ENCODE measurements at regions not wholly inside any gene's neighbourhood (a gene's known extent, or its start where the extent isn't known, plus 50 kb on each side); places are given as distances from the start of the nearest gene placed in this dataset.

DNA sequence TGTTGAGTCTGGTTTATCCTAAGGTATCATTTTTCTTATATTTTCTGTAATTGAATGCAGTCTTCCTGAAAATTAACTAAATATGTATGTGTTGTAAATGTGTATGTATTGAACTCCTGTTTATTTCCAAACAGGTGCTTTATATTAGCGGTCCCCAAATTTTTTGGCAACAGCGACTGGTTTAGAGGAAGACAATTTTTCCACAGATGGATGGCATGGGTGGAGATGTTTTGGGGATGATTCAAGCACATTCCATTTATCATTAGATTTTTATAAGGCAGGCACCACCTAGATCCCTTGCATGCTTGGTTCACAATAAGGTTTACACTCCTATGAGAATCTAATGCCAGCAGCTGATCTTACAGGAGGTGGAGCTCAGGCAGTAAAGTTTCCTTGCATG lies 210.5 kb upstream of the ANO3 start:
- DNase-seq = no peak

DNA sequence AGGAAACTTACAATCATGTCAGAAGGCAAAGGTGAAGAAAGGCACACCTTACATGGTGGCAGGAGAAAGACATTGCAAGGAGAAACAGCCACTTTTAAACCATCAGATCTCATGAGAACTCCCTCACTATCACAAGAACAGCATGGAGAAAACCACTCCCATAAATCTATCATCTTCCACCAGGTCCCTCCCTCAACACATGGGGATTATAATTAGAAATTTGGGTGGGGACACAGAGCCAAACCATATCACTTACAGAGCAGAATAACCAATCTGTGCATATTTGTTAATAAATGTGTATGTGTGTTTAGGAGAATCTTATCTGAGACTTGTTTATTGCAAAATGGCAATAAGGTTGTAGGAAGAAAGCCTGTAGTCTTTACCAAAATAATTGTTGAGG lies 205.2 kb upstream of the ANO3 start:
- DNase-seq = no peak

DNA sequence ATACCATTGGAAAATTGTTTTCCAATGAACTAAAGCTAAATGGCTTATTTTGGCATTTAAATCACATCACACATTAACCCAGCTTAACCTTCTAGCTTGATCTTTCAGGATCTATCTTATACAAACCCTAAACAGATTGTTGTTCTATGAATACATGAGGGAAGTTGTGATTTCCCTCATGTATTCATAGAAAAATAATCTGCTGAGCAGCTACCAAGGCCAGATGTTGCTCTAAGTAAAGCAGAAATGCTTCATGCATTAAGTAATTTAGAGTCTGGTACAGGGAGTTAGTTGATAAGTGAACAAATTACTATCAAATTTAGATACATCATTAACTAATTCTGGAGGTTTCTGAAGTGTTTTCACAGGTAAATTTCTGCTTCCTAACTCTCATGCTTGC lies 204.6 kb upstream of the ANO3 start:
- DNase-seq = no peak

DNA sequence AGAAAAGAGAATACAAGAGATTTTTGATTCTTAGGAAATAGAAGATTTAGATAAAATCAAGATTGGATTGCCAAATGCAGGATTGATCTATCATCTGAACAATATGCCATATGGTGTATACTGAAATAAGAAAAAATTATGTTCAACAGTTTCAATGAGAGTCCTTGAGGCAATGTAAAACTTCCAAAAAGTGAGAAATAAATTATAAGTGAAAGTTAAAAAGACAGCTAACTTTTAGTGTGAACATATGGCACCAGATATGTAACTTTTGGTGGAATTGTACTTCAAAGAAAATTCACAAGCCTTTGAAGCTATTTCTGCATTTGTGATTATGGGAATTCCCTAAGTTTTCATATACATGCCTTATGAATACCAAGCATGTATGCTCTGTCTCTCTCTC lies 200.5 kb upstream of the ANO3 start:
- DNase-seq = no peak

DNA sequence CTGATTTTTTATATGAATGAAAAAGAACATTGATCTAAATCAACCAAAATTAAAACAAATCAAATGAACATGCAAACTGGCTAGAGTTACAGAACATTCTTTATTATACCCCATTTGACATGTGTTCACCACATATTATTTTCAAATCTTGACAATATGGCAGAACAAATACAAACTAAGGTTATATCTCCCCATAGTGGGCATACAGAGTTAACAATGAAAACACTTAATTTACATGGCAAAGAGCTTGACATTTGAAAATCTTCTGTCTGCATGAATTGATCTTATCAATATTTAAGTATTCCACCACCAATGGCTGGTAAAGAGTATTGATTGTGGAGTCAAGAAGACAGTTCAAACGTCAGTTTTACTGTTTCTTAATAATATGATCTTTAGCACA lies 197.9 kb upstream of the ANO3 start:
- no peak for DNase-seq

DNA sequence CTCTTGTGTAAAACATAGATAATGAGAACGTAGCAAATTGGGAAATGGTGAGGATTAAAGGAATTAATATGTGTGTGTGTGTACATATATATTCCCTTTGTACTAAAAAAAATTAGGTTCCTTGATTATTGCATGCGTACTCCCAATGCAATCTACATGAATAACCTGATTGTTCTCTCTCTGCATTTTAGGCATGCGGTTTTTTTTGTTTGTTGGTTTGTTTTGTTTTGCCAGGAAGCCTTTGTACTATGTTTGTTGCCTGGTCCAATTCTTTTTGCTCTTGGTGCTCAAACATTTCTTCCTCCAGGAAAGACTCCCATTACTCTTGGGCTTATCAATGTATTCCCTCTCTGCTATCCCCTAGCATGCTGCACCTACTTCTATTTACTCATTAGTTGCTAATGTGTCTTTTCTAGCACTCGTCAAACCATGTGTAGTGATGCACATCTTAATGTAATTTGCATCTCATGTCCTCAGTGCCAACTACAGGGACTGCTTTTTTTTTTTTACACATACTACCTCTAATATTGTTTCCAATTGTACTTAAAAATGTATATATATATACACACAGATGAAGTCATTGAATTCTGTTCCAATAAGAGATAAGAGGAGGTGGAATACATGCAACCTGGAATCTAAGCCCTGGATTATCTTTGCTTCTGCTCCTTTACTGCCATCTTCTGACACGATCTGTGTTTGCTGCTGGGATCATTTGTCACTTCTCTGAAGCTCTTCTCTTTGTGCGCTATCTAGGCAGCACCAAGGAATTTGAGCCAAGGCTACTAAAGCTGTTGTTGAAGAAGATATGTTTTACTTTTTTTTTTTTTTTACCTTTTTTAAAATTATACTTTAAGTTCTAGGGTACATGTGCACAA lies 197.2 kb upstream of the ANO3 start:
- DNase-seq = peak; percentile 35

DNA sequence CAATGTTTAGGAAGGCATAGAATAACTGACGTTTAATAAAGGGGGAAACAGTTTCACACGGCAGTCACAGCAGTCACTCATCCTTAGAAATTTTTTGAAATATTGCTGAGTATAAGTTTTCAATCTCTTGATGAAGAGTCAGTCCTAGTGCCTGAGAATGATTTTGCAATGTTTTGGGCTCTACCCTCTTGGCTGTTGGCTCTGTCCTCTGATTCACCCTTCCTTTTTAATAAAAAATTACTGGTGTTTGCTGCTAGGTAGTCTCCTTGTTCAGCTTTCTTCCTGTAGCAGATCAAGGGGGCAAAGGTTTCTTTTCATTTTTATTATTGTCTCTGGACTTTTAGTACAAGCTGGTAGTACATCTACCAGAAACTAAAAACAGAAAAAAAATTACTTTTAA lies 194.3 kb upstream of the ANO3 start:
- DNase-seq = no peak

DNA sequence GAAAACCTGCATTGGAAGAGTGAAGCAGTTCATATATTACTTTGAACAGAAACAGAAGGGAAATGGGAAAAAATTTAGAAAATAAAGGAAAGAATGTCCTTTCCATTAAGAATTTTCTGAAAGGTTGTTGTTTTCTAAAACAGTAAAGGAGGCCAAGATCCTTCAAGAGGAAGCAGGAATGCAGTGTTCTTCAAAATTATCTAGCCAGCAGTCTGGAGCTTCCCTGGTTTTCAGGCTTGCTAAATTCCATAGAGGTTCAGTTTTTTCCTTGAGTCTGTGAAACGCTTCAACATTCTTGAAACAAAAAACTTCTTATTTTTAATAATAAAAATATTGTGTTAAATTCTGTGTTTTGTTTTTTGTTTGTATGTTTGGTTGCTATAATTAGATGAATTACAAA lies 189.0 kb upstream of the ANO3 start:
- DNase-seq = no peak

DNA sequence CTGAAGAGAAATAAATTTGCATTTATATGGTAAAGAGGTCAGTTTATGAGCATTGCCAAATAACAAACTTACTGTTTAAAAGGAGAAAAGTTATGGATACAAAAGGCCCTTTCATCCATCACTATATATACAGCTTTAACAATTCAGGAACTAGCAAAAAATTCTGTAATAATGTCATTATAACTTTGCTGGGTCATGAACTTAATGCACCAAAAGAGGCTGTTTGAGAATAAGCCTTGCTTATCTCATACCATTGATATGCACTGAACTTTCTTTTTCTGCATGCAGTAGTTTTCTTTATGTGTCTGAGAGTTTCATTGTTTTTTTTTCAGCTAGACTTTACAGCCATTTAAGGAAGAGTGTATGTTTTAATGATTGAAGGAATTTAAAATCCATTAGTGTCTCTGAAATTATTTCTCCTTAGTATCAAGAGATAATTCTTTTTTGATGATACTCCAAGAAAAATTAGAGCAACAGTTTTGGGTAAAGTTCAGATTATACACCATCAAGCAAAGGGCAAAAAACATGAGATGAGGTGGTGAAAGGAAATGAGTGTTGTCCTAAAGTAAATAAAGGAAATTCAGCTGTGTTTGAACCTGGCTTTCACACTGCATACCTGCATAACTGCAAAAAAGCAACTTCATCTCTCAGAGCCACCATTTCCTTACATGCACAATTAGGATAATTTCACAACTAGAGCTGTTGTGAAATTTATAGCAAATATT lies 188.2 kb upstream of the ANO3 start:
- DNase-seq = peak; percentile 28

DNA sequence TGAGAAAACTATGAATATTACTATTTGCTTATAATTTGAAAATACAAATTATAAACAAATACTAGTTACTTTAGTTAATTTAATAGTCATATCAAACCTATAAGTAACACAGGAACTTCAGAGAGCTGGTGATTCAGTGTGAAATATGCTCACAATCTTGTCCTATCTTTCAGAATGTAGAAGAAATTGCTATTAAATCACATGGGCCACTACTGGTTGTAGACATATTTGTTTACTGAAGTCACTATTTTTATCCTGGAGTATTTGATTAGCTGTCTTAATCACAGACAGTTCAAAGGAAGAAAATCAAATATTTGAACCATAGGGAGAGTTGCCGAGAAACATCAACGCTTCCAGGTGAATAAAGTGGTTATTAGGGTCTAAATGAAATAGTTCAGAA lies 187.6 kb upstream of the ANO3 start:
- peak; percentile 14 for DNase-seq

DNA sequence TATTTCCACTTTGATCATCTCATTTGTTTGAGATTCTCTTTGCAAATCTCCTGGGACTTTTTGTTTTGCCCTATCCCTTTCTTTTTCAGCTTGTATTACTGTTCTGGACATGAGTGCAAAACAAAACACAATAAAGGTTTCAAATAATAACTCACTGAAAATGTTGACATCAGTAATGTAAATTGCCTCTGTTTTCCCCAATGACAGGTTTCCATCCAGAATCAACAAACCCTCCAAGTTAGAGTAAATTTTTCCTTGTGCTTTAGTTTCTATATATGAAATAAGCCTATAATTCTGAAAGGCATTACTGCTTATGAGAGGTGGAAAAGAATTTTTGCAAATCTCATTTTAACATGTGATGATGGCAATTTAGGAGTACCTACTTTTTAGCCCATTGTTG lies 187.0 kb upstream of the ANO3 start:
- DNase-seq = no peak

DNA sequence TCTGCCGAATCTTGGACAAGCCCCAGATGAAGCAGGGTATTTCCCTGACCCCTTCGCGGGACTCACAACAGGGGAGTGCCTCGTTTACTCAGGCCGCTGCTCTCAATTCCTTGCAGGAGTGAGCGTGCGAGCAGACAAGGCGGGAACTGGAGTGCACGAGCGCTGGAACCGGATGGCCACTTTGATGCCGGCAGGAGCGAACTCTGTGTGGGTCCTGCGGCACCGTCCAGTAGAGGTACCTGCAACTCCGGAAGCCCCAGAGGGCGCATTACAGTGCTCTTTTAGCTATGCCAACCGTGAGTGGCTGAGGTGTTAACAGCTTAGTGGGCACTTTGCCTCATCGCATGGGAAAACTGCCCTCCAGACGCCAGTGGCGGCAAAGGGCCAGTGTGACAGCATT lies 182.3 kb upstream of the ANO3 start:
- DNase-seq = no peak

DNA sequence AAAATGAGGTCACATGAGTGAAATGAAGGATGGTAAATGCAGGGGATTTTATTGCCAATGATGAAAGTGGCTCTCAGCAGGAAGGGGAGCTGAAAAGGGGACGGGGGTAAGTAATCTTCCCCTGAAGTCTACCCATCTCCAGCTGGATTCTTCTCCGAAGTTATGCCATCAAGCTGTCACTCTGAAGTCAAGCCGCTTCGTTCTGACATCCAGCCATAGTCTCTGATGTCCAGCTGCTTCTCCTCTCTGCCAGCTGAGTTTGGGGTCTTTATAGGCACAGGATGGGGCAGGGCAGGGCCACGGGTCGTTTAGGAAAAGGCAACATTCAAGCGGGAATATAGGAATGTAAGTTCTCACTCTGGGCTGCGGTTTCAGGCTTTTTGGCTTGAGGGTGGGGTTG lies 181.9 kb upstream of the ANO3 start:
- DNase-seq = no peak

DNA sequence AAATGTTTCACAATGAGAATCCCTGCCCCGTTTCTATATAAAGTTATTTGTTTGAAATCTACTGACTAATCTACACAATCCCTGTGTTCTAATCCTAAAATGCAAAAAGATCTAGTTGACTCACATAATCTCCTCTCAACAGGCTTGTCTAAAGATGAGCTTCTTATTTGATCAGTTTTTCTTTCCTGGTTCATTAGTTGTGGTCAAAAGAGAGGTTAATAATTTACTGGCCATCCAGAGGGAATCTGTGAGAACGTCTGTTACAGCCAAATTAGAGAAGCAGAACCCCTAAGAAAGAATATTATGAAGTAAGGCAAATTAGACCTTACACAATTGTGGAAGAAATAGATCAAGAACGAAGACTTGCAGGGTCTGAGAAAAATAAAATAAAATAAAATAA lies 173.7 kb upstream of the ANO3 start:
- no peak for DNase-seq

DNA sequence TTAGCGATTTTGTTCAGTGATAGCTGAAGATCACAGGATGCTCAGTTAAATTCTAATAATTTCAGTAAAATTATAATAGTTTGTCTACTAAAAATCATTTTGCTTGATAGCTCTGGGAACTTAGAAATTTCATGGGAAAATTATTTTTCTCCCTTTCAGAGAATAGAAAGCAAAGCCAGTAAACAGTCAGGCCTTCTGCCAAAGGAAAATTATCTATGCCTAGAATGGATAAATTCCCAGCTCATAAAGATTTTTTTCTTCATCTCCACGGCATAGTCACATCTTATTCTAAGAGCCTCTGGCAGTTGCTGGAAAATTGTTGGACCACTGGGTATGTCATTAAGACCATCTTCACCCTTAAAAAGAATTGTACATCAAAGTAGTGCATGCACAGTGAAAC lies 169.6 kb upstream of the ANO3 start:
- no peak for DNase-seq

DNA sequence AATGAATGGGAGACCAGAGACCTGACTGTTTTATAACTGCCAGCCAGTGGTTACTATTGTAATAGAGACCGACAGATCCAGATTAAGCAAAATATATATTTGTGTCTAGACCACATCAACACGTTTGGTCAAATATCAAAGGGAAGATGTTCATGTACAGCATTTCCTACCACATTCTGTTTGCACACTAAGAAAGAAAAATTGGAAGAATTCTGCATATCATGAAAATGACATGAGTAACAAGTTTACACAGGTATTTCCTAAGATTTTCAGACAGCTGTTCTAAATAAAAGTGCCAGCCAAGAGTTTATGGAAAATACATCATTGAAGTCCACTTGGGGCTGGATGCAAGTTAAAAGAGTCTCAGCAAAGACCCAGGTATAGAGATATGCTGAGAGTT lies 145.5 kb upstream of the ANO3 start:
- peak; percentile 23 for DNase-seq

DNA sequence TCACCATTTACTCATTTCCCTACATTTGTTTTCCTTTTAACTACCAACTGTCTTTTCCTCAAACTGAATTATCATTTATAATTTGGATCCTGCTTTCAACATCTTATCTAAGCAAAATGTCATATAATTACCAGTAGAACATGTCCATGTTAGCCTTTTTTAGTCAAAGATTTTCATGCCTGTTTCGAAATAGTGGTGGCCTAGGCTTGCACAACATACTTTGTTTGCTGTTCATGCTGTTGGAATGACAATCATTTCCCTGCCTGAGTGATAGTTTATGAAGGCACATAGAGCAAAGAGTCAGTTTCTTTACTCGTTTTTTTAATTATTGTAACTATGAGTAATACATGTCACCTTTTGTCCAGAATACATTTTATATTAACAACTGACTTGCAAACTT lies 144.3 kb upstream of the ANO3 start:
- peak; percentile 93 for DNase-seq

DNA sequence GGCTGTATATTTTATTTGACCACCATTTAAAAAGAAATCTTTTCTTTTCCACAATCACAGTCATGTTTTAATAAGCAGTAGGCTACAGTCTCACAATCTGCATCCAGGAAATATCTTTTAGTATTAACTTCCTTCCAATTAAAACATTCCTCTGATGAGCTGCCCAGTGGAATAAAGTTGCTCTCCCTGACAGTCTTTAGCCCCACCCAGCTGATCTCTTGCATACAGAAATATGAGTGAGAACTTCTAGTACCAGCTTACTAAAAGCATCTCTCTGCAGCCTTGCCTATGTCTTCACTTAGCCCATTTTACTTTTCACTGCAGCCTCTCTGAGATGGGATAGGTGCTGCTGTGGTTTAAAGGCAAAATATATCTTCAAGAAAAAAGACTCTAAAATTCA lies 143.4 kb upstream of the ANO3 start:
- peak; percentile 46 for DNase-seq

DNA sequence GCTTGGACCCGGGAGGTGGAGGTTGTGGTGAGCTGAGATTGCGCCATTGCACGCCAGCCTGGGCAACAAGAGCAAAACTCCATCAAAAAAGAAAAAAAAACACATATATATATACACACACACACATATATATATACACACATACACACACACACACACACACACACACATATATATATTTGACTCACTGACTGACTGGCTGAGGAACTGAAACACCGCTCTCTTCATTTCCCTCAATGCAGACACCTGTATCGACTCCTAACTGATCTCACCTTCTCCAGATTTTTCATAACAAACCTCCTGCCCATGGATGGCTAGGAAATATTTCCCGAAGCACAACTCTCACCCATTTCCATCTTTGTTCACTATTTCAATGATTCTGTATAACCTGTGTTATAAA lies 140.7 kb upstream of the ANO3 start:
- no peak for DNase-seq

DNA sequence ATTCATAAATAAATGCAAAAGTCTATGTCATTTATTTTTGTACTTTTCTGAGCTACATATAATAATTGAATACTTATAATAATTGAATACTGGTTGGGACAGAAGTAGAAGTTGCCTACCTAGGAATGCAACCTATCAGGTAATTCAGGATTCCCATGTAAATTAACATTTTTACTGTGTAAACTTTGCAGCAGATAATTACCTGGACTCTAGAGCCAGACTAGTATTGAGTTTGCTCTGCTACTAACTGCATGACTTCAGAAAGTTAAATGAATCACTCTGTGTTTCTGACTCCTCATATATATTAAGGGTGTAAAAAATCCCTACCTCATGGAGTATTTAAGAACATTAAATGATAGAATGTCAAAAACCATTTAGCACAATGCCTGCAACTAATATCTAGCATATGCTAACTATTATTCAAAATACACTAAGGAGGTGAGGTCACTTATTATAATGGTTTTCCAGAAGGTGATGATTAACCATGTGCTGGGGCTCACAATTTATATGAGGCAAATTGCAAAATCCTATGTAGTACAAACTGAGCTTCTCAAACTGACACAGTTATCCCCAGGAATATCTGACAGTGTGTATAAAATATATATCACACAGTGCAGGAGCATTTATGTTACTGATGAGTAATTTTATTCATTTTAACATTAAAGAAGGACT lies 138.1 kb upstream of the ANO3 start:
- DNase-seq = peak; percentile 89

DNA sequence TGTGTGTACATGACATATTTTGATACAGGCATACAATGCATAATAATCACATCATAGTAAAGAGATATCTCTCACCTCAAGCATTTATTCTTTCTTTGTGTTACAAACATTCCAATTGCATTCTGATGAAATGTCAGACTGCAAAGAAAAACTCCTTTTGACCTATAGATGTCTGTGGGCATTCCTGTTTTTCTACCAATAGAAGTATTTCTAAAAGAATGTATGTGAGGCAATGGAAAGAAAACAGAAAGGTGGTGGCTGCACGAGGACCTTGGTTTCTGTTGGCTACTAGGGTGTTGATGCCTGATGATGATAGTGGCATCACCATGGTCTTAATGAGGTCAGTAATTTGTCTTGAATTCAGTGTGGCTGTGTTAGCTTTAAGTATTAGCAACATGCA lies 137.0 kb upstream of the ANO3 start:
- peak; percentile 54 for DNase-seq

DNA sequence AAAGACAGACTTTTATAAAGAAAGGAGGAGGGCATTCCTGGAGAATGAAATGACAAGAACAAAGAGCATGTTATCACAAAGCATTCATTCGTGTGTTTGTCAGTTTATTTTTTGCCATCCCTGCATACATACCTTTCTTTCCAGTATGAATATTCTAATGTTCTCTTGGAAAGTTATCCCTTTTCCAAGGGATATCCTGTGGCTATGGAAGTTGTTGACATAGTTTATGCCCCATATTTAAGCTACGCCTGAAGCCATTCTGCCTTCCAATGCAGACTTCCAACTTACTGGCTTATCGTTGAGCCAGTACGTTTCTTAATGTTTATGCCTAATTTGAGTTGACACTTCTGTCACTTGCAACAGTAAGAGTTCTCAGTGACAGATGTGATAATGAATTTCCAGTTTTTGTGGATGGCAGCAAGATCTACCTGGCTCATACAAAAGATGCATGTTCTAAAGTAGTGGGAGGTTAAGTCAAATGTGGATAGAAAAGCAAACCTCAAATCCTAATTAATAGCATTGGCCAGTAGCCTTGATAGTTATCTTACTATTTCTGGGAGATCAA lies 133.3 kb upstream of the ANO3 start:
- no peak for DNase-seq

DNA sequence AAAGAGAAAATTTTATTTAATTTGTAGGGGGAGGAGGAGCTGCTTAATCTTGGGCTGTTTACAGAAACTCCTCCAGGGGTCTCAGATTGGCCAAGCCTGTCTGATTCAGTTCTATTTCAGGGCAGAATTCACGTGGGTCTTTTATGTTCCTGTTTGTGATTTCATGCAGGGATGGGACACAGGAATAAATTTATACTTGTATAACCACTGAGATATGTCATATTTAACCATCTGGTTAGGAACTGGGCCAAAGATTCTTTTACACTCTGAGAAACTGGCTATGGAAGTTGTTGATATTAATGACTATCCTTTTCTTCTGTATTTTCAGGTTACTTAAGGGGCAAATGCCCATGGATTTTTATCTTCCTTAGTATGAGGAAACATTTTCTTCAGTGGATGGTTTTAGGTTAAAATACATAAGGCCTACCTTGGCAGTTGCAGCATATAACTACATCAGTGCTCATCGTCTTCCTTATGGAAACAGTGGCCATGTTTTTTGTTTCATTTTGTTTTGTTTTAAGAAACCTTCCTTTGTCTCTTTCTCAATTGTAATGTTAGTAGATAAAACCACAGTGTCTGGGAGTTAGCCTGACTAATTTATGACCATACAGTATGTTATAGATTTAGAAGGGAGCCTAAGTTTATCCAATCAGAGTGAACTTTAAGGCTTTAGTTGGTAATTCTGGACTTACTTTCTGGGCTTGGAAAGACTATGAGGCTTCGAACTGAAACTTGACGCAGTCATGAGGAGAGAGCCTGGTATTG lies 132.4 kb upstream of the ANO3 start:
- DNase-seq = peak; percentile 70

All from fibroblast of skin of right biceps (primary cell).